GM20000 (cell line): ENCODE measurements at regions not wholly inside any gene's neighbourhood (a gene's known extent, or its start where the extent isn't known, plus 50 kb on each side); places are given as distances from the start of the nearest gene placed in this dataset.
"Not testable (repeated sequence)": the region's sequence is repeated elsewhere in the genome, so short reads cannot be mapped to it uniquely, and the experiment has no call there.

Experiments used
- DNase-seq: peaks from one replicate; pipeline ENCODE4 v3.0.0; 2012; ENCODE audit warnings: low spot score
- TF ChIP-seq, protein P1 (sequence below): IDR thresholded peaks from 2 replicates; pipeline ENCODE4 v1.5.1; 2012; ENCODE audit warnings: mild to moderate bottlenecking, control low read depth; ENCODE audit errors: extremely low read depth, missing control alignments

DNA sequence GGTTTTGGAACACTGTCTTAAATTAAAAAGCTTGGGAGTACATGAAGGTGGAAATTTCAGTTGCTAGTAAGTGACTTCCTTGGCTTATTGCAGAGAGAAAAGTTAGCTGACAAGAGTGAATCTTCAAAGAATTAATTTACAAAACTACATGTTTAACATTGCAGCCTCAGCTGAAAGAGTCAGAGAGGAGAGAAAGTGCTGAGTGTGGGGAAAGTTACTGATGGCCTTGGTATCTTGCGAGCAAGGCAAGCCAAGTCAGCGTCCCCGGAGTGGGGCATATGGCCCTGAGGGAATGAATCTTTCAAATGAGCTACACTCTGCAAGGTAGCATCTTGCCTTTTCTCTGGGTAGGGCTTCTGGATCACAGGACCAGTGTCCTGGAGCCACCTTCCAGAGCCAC lies 131.3 kb downstream of the LPIN1 start:
- TF ChIP-seq, protein P1, sequence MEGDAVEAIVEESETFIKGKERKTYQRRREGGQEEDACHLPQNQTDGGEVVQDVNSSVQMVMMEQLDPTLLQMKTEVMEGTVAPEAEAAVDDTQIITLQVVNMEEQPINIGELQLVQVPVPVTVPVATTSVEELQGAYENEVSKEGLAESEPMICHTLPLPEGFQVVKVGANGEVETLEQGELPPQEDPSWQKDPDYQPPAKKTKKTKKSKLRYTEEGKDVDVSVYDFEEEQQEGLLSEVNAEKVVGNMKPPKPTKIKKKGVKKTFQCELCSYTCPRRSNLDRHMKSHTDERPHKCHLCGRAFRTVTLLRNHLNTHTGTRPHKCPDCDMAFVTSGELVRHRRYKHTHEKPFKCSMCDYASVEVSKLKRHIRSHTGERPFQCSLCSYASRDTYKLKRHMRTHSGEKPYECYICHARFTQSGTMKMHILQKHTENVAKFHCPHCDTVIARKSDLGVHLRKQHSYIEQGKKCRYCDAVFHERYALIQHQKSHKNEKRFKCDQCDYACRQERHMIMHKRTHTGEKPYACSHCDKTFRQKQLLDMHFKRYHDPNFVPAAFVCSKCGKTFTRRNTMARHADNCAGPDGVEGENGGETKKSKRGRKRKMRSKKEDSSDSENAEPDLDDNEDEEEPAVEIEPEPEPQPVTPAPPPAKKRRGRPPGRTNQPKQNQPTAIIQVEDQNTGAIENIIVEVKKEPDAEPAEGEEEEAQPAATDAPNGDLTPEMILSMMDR = no peak

DNA sequence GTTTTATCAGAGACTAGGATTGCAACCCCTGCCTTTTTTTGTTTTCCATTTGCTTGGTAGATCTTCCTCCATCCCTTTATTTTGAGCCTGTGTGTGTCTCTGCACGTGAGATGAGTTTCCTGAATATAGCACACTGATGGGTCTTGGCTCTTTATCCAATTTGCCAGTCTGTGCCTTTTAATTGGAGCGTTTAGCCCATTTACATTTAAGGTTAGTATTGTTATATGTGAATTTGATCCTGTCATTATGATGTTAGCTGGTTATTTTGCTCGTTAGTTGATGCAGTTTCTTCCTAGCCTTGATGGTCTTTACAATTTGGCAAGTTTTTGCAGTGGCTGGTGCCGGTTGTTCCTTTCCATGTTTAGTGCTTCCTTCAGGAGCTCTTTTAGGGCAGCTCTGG lies 138.8 kb downstream of the LPIN1 start:
- DNase-seq = not testable (repeated sequence)

More for the DNA sequence above, 131.3 kb downstream of the LPIN1 start:
- DNase-seq = no peak

- not testable (repeated sequence) for DNase-seq
Measured at GRCh38 chr2:11886899-11887298, 140.5 kb downstream of the LPIN1 start.

- no peak for DNase-seq
- TF ChIP-seq, protein P1 = no peak
Measured at GRCh38 chr2:11889101-11889850, 142.8 kb downstream of the LPIN1 start.

GRCh38 chr2:11889854-11890253 lies 143.4 kb downstream of the LPIN1 start:
- TF ChIP-seq, protein P1 = no peak
- no peak for DNase-seq

- no peak for DNase-seq
Measured at GRCh38 chr2:11891028-11891427, 144.6 kb downstream of the LPIN1 start.

GRCh38 chr2:11891671-11892440 lies 145.4 kb downstream of the LPIN1 start:
- DNase-seq = no peak

More at GRCh38 chr2:11891028-11891427, 144.6 kb downstream of the LPIN1 start:
- TF ChIP-seq, protein P1 = no peak

GRCh38 chr2:11896386-11896785 lies 150.0 kb downstream of the LPIN1 start:
- TF ChIP-seq, protein P1 = no peak
- no peak for DNase-seq

More at GRCh38 chr2:11891671-11892440, 145.4 kb downstream of the LPIN1 start:
- TF ChIP-seq, protein P1 = no peak
